H1 (cell line): ENCODE measurements at regions not wholly inside any gene's neighbourhood (a gene's known extent, or its start where the extent isn't known, plus 50 kb on each side); places are given as distances from the start of the nearest gene placed in this dataset.

Experiments
- CTCF ChIA-PET: fragments of 300-600 bp; sonication (Branson Sonifier 250); formaldehyde crosslinking; loops from one replicate; lab custom pipeline; 2021; ENCODE audit not compliant: partially characterized antibody; lab: Charles Lee
- POLR2A ChIA-PET: fragments of 300-600 bp; sonication (Branson Sonifier 250); formaldehyde crosslinking; loops from one replicate; lab custom pipeline; 2021; ENCODE audit warnings: inconsistent platforms; ENCODE audit not compliant: partially characterized antibody; lab: Charles Lee
- DNase-seq, 2 experiments: peaks; one replicate each; pipeline versions ENCODE4 v3.0.0 to v3.0.0-alpha.2; 2010 to 2022; ENCODE audit warnings: low spot score in 2 of 2, low read depth in 1 of 2, mixed read lengths in 1 of 2
- FAIRE-seq: peaks from 2 replicates; lab custom pipeline; 2011; peaks lifted over from hg19 to GRCh38; lab: Jason Lieb, UNC
- H2AFZ ChIP-seq: 2 replicates; pipeline ENCODE4 v1.8.1; 2012; ENCODE audit warnings: low read length, inconsistent platforms
- H2AK5ac ChIP-seq: 2 replicates; pipeline ENCODE4 v1.6.1; 2013; ENCODE audit warnings: low read depth, low read length
- H2BK120ac ChIP-seq: replicated peaks from 2 replicates; pipeline ENCODE3; 2013; ENCODE audit warnings: low read depth, low read length, inconsistent platforms
- H2BK12ac ChIP-seq: 2 replicates; pipeline ENCODE4 v1.6.1; 2013; ENCODE audit warnings: low read depth, low read length
- H2BK15ac ChIP-seq: 2 replicates; pipeline ENCODE4 v1.6.1; 2013; ENCODE audit warnings: low read length
- H2BK20ac ChIP-seq: 2 replicates; pipeline ENCODE4 v1.6.1; 2013; ENCODE audit warnings: low read length
- H2BK5ac ChIP-seq: 2 replicates; pipeline ENCODE4 v1.6.1; 2013; ENCODE audit warnings: low read depth, low read length
- H3K14ac ChIP-seq: 2 replicates; pipeline ENCODE4 v1.6.1; 2013; ENCODE audit warnings: inconsistent platforms; ENCODE audit not compliant: insufficient read length
- H3K18ac ChIP-seq: 2 replicates; pipeline ENCODE4 v1.6.1; 2013; ENCODE audit warnings: low read length; ENCODE audit errors: extremely low read depth
- H3K23ac ChIP-seq: 2 replicates; pipeline ENCODE4 v1.6.1; 2013; ENCODE audit warnings: inconsistent platforms; ENCODE audit not compliant: insufficient read length
- H3K23me2 ChIP-seq: 2 replicates; pipeline ENCODE4 v1.6.1; 2013; ENCODE audit warnings: low read depth, low read length
- H3K27ac ChIP-seq: 2 replicates; pipeline ENCODE4 v1.6.1; 2011; ENCODE audit warnings: low read depth, low read length, inconsistent platforms
- H3K27me3 ChIP-seq, 4 experiments: replicated peaks in 1 of 4; 1 replicate in 1 of 4; 2 replicates in 3 of 4; pipeline versions ENCODE4 v1.6.1 to v1.8.1; 2011 to 2013; ENCODE audit warnings: low read length in 3 of 4, mild to moderate bottlenecking in 3 of 4, inconsistent platforms in 2 of 4, mixed read lengths in 2 of 4, moderate library complexity in 1 of 4; ENCODE audit not compliant: control insufficient read depth in 3 of 4, insufficient read depth in 3 of 4; ENCODE audit errors: extremely low read depth in 1 of 4
- H3K36me3 ChIP-seq, 4 experiments: 2 replicates each; pipeline versions ENCODE4 v1.6.1 to v1.8.1; 2011 to 2013; ENCODE audit warnings: mild to moderate bottlenecking in 4 of 4, low read length in 3 of 4, moderate library complexity in 2 of 4, control low read depth in 1 of 4, inconsistent platforms in 1 of 4; ENCODE audit not compliant: insufficient read depth in 4 of 4, control insufficient read depth in 2 of 4
- H3K4ac ChIP-seq: replicated peaks from 2 replicates; pipeline ENCODE3; 2013; ENCODE audit warnings: low read length, low read depth, mixed read lengths, inconsistent platforms; ENCODE audit not compliant: insufficient read length
- H3K4me1 ChIP-seq, 4 experiments: replicated peaks in 1 of 4; 1 replicate in 1 of 4; 2 replicates in 3 of 4; pipeline versions ENCODE4 v1.6.1 to v1.8.1; 2011 to 2013; ENCODE audit warnings: low read length in 3 of 4, inconsistent platforms in 2 of 4, mixed read lengths in 1 of 4; ENCODE audit not compliant: insufficient read depth in 4 of 4, control insufficient read depth in 3 of 4
- H3K4me2 ChIP-seq, 2 experiments: 2 replicates each; pipeline versions ENCODE4 v1.6.1 to v1.8.1; 2011 to 2013; ENCODE audit warnings: low read depth in 2 of 2, low read length in 2 of 2, control low read depth in 1 of 2, inconsistent platforms in 1 of 2, mild to moderate bottlenecking in 1 of 2; ENCODE audit not compliant: insufficient read depth in 1 of 2
- H3K4me3 ChIP-seq, 4 experiments: fragments of 200-600, 300-600 bp in 1 of 4; sonication (generic), shearing (Covaris generic), sonication (Bioruptor Twin) in 1 of 4; 2 replicates each; pipeline versions ENCODE4 v1.5.1 to v1.8.1; 2011 to 2016; ENCODE audit warnings: low read length in 4 of 4, low read depth in 3 of 4, control low read depth in 2 of 4, inconsistent platforms in 2 of 4, mild to moderate bottlenecking in 2 of 4, mixed read lengths in 1 of 4, moderate library complexity in 1 of 4; ENCODE audit not compliant: insufficient read depth in 2 of 4; ENCODE audit errors: extremely low read depth in 1 of 4
- H3K56ac ChIP-seq: replicated peaks from 2 replicates; pipeline ENCODE3; 2013; ENCODE audit warnings: low read depth, mild to moderate bottlenecking, mixed read lengths, low read length, inconsistent platforms; ENCODE audit not compliant: insufficient read length
- H3K79me1 ChIP-seq: 2 replicates; pipeline ENCODE4 v1.6.1; 2013; ENCODE audit warnings: low read depth, low read length, control low read depth
- H3K79me2 ChIP-seq, 2 experiments: 2 replicates each; pipeline versions ENCODE4 v1.6.1 to v1.8.1; 2012 to 2013; ENCODE audit warnings: low read length in 2 of 2, mild to moderate bottlenecking in 2 of 2, inconsistent platforms in 1 of 2; ENCODE audit not compliant: insufficient read depth in 2 of 2, control insufficient read depth in 1 of 2
- H3K9ac ChIP-seq, 4 experiments: replicated peaks in 1 of 4; 1 replicate in 1 of 4; 2 replicates in 3 of 4; pipeline versions ENCODE4 v1.6.1 to v1.8.1; 2011 to 2013; ENCODE audit warnings: low read depth in 3 of 4, low read length in 3 of 4, control low read depth in 2 of 4, mild to moderate bottlenecking in 2 of 4, moderate library complexity in 2 of 4, inconsistent platforms in 1 of 4; ENCODE audit errors: extremely low read depth in 1 of 4
- H3K9me3 ChIP-seq, 2 experiments: 2 replicates each; pipeline versions ENCODE4 v1.6.1 to v1.8.1; 2012 to 2013; ENCODE audit warnings: mild to moderate bottlenecking in 2 of 2, moderate library complexity in 2 of 2, control low read depth in 1 of 2, inconsistent platforms in 1 of 2, low read depth in 1 of 2, low read length in 1 of 2, mixed read lengths in 1 of 2; ENCODE audit not compliant: insufficient read depth in 2 of 2
- H4K20me1 ChIP-seq, 2 experiments: replicated peaks in 1 of 2; 2 replicates each; pipeline versions ENCODE3 to v1.8.1; 2011 to 2013; ENCODE audit warnings: inconsistent platforms in 2 of 2, low read length in 2 of 2, mild to moderate bottlenecking in 1 of 2; ENCODE audit not compliant: insufficient read depth in 2 of 2, control insufficient read depth in 1 of 2
- H4K5ac ChIP-seq: 2 replicates; pipeline ENCODE4 v1.6.1; 2013; ENCODE audit warnings: low read length, low read depth, mixed read lengths, inconsistent platforms; ENCODE audit not compliant: insufficient read length
- H4K8ac ChIP-seq: 2 replicates; pipeline ENCODE4 v1.8.0; 2013; ENCODE audit warnings: mild to moderate bottlenecking, moderate library complexity, low read length, inconsistent platforms; ENCODE audit not compliant: insufficient read depth; ENCODE audit errors: extremely low read depth
- H4K91ac ChIP-seq: replicated peaks from 2 replicates; pipeline ENCODE3; 2013; ENCODE audit warnings: low read length, mixed read lengths, inconsistent platforms; ENCODE audit not compliant: insufficient read length
- KDM5A ChIP-seq: fragments of 200-600 bp; IDR thresholded peaks from 2 replicates; pipeline ENCODE4 v1.7.1; 2012; ENCODE audit warnings: mild to moderate bottlenecking, low read length, inconsistent platforms, mixed read lengths
- WGBS, 2 experiments: shearing (Covaris generic) in 1 of 2; methylation state at CpG; one replicate each; pipeline versions ENCODE4 v1.1.6 to v1.1.7; 2013 to 2015; ENCODE audit warnings: low lambda C conversion rate in 2 of 2, mixed read lengths in 2 of 2, inconsistent platforms in 1 of 2, low coverage in 1 of 2, missing lambda C conversion rate in 1 of 2; ENCODE audit not compliant: insufficient replicate concordance in 2 of 2, insufficient coverage in 1 of 2, insufficient read length in 1 of 2; ENCODE audit errors: extremely low coverage in 1 of 2, missing lambda C conversion rate in 1 of 2; 5-methylcytosine and 5-hydroxymethylcytosine counted together

DNA sequence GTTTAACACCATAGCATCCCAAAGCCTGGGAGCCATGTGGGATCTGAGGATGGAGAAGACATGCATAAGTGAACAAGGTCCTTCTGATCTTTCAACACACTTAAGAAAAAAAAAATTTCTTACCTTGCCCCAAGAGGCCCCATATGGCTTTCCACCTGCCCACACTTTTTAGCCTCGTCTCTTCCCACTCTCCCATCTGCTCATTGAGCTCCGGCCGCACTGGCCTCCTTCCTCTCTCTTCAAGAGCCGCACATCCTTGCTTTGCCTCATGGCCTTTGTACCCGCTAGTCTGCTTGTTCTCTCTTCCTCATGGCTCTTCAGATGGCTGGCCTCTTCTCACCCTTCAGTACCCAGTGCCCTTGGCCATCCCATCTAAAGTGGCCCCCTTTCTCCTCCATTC lies 70.2 kb upstream of the PDE4B start:
- 87% methylated on average over 5 of the region's 5 CpGs; no CpG with 5 or more reads in 1 of the 2 experiments for WGBS, 2 experiments
- H3K23ac ChIP-seq: no peak overlapping the region

More for the DNA sequence above, 70.2 kb upstream of the PDE4B start:
- no peak overlapping the region for H4K5ac ChIP-seq
- H2AFZ ChIP-seq: no peak overlapping the region
- no peaks in the 10 kb centered on the region for H3K9me3 ChIP-seq
- no peaks in the 10 kb centered on the region for H4K20me1 ChIP-seq
- no peaks in the 10 kb centered on the region for H3K4me1 ChIP-seq
- no peak overlapping the region for H4K91ac ChIP-seq
- no peak overlapping the region for H2BK5ac ChIP-seq
- H3K4ac ChIP-seq: no peak overlapping the region
- no peaks in the 10 kb centered on the region for H3K79me2 ChIP-seq
- H2BK20ac ChIP-seq: no peak overlapping the region
- H3K4me2 ChIP-seq: no peak overlapping the region
- no peak for FAIRE-seq
- H4K8ac ChIP-seq: no peak overlapping the region
- H3K79me1 ChIP-seq: no peaks in the 10 kb centered on the region
- no peak overlapping the region for H3K18ac ChIP-seq
- H3K14ac ChIP-seq: no peak overlapping the region
- H3K56ac ChIP-seq: no peak overlapping the region
- H3K27ac ChIP-seq: no peak overlapping the region
- CTCF ChIA-PET: no interaction called here
- H2BK120ac ChIP-seq: no peak overlapping the region
- H3K4me3 ChIP-seq: no peak overlapping the region
- H3K27me3 ChIP-seq: no peaks in the 10 kb centered on the region
- H2AK5ac ChIP-seq: no peak overlapping the region
- POLR2A ChIA-PET: no interaction called here
- no peaks in the 10 kb centered on the region for H3K23me2 ChIP-seq
- H3K9ac ChIP-seq: no peak overlapping the region
- no peak overlapping the region for H2BK12ac ChIP-seq
- no peak for DNase-seq
- TF ChIP-seq KDM5A: no peak
- H3K36me3 ChIP-seq: no peaks in the 10 kb centered on the region
- H2BK15ac ChIP-seq: no peak overlapping the region
